ENCODE measurements at regions not wholly inside any gene's neighbourhood (a gene's known extent, or its start where the extent isn't known, plus 50 kb on each side); places are given as distances from the start of the nearest gene placed in this dataset.

DNA sequence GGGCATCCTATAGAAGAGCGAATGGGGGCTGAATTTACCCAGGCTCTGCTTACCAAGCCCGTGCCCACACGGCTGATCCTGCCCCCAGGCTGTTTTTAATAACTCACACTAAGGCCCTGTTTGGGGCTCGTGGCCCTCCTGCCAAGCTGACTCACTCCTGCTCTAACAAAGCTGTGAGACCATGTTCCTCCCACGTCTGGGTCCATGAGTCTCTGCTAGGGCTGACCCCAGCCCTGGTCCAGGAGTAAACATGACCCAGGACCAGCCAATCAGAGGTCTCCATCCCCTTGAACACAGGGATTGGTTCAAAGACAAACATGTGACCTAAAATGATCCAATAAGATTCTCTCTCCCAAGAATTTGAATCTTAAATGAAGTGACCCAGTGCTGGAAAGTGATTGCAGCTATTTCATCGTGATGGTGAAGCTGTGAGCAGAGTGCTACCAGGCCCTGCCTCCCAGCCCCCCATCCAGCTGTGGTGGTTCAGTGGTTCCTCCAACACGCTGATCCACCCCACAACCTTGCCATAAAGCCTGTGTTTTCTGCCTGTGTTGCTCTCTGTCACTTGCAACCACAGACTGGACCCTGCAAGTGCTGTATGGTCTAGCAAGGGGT is 57.2 kb downstream of the C16orf82 start:
- peak; percentile 6 for DNase-seq

DNA sequence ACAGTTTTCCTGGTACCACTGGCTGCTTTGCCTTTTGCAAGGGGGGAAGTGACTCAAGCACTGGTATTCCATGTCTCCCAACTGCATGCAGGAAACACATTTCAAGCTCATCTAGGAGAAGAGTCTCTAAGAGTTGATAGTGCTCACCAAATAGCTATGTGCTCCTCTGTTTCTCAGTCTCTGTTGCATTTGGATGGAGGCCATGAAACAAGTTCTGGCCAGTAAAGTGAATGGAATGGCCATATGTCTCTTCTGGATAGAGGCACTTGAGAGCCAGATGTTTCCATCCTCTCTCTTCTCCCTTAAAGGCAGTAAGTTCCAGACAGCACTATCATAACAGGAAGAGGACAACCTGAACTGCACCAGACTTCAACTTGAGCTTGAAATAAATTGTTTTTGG is 60.6 kb downstream of the C16orf82 start:
- DNase-seq, result peak; percentile 24

GRCh38 chr16:27129401-27129800 is 62.7 kb downstream of the C16orf82 start:
- no peak for DNase-seq

GRCh38 chr16:27138257-27138656 is 65.1 kb upstream of the KDM8 start:
- DNase-seq, result no peak

- no peak for DNase-seq
These were observed 57.7 kb upstream of the KDM8 start for GRCh38 chr16:27145630-27146029.

GRCh38 chr16:27149986-27150385 is 53.3 kb upstream of the KDM8 start:
- DNase-seq, result no peak

- no peak for DNase-seq
These were observed 51.2 kb upstream of the KDM8 start for GRCh38 chr16:27152121-27152520.

DNA sequence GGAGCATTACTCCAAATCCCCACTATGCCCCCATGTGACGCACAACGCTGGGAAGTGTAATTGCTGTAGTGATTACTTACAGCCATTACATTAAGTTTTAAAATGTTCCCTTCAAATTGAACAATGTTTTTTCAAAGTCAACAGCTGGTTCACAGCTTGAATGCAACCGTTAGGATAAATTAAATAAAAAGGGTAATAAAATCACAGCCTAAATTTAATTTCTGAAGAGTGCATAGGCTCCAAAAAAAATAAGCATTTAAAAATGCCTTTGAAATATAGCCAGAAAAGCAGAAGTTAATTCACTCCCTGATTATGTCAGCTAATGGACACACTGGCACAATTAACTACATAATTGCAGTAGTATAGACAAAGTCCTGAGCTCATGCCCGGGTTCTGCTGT is 50.5 kb upstream of the KDM8 start:
- DNase-seq, result no peak
